HCT116 (cell line): ENCODE measurements at regions not wholly inside any gene's neighbourhood (a gene's known extent, or its start where the extent isn't known, plus 50 kb on each side); places are given as distances from the start of the nearest gene placed in this dataset.

ENCODE experiments used
- ATAC-seq: fragments of 200-7000 bp; cut with Tn5 transposase; 2 replicates; pipeline ENCODE4 v1.9.1; 2020; ENCODE audit warnings: mild to moderate bottlenecking, moderate library complexity
- BruUV-seq: library from RNA; stranded (reverse); fragments of 400-500 nt; replicated peaks from 2 replicates; lab custom pipeline; 2021; lab: Mats Ljungman, UMichigan
- CTCF ChIA-PET: fragments of 300-600 bp; sonication (Branson Sonifier 250); formaldehyde crosslinking; loops from one replicate; lab custom pipeline; 2021; ENCODE audit warnings: antibody characterized with exemption; lab: Charles Lee
- POLR2A ChIA-PET: fragments of 300-600, 350-600 bp; sonication (Branson Sonifier 250); formaldehyde crosslinking; loops from one replicate; lab custom pipeline; 2021; ENCODE audit warnings: antibody characterized with exemption; lab: Charles Lee
- RAD21 ChIA-PET, 2 experiments: fragments of 300-600 bp; sonication (Branson Sonifier 250); formaldehyde crosslinking; loops; one replicate each; lab custom pipeline; 2023; ENCODE audit warnings: low total read pairs in 2 of 2; ENCODE audit not compliant: uncharacterized antibody in 2 of 2, unreplicated experiment in 2 of 2, low non-redundant PET in 1 of 2; lab: Charles Lee
- DNase-seq: peaks from one replicate; pipeline ENCODE4 v3.0.0-alpha.2; 2010; ENCODE audit warnings: low read depth, low spot score
- H2AFZ ChIP-seq: fragments of 200-600 bp; shearing (Covaris generic), sonication (generic); 2 replicates; pipeline ENCODE4 v1.6.1; 2017; ENCODE audit warnings: low read depth, mixed run types, mixed read lengths, antibody characterized with exemption, low read length; ENCODE audit not compliant: poor library complexity, severe bottlenecking
- H3K27ac ChIP-seq: 2 replicates; pipeline ENCODE4 v1.5.1; 2012; ENCODE audit warnings: low read depth, low read length
- H3K27me3 ChIP-seq: fragments of 200-600 bp; sonication (generic); 2 replicates; pipeline ENCODE4 v1.6.1; 2016; ENCODE audit warnings: mixed run types, low read length, mixed read lengths; ENCODE audit not compliant: insufficient read depth
- H3K36me3 ChIP-seq, 2 experiments: fragments of 200-500 bp in 1 of 2; fragments of 200-600 bp in 1 of 2; sonication (Bioruptor generic) in 1 of 2; sonication (generic) in 1 of 2; 2 replicates each; pipeline versions ENCODE4 v1.5.1 to v1.6.1; 2014 to 2016; ENCODE audit warnings: low read length in 2 of 2, inconsistent platforms in 1 of 2, mixed read lengths in 1 of 2, mixed run types in 1 of 2; ENCODE audit not compliant: insufficient read depth in 2 of 2, control insufficient read depth in 1 of 2
- H3K4me1 ChIP-seq, 2 experiments: fragments of 200-600 bp in 1 of 2; sonication (generic) in 1 of 2; 2 replicates each; pipeline versions ENCODE4 v1.5.1 to v1.6.1; 2012 to 2017; ENCODE audit warnings: low read length in 2 of 2, inconsistent platforms in 1 of 2, mild to moderate bottlenecking in 1 of 2, mixed read lengths in 1 of 2, mixed run types in 1 of 2, moderate library complexity in 1 of 2; ENCODE audit not compliant: insufficient read depth in 2 of 2, control insufficient read depth in 1 of 2
- H3K4me2 ChIP-seq: fragments of 200-600 bp; sonication (generic); 2 replicates; pipeline ENCODE4 v1.6.1; 2017; ENCODE audit warnings: mixed run types, low read length, mixed read lengths
- H3K4me3 ChIP-seq, 2 experiments: fragments of 200-600 bp in 1 of 2; sonication (generic) in 1 of 2; replicated peaks in 1 of 2; 2 replicates each; pipeline ENCODE4 v1.5.1; 2011 to 2016; ENCODE audit warnings: low read length in 2 of 2, control low read depth in 1 of 2, low read depth in 1 of 2, mild to moderate bottlenecking in 1 of 2, mixed read lengths in 1 of 2, mixed run types in 1 of 2
- H3K79me2 ChIP-seq: fragments of 200-600 bp; sonication (generic); 2 replicates; pipeline ENCODE4 v1.6.1; 2017; ENCODE audit warnings: mild to moderate bottlenecking, mixed run types, low read length, moderate library complexity, mixed read lengths; ENCODE audit not compliant: insufficient read depth
- H3K9ac ChIP-seq: fragments of 200-600 bp; sonication (generic); 2 replicates; pipeline ENCODE4 v1.6.1; 2016; ENCODE audit warnings: low read length, mixed read lengths
- H3K9me2 ChIP-seq: fragments of 200-600 bp; sonication (generic), shearing (Covaris generic); 2 replicates; pipeline ENCODE4 v1.6.1; 2017; ENCODE audit warnings: mixed run types, mild to moderate bottlenecking, moderate library complexity; ENCODE audit not compliant: insufficient read depth
- H3K9me3 ChIP-seq, 2 experiments: fragments of 200-500 bp in 1 of 2; fragments of 200-600 bp in 1 of 2; sonication (Bioruptor generic) in 1 of 2; sonication (generic) in 1 of 2; 2 replicates each; pipeline ENCODE4 v1.6.1; 2014 to 2017; ENCODE audit warnings: low read length in 2 of 2, mixed read lengths in 2 of 2, inconsistent platforms in 1 of 2, low read depth in 1 of 2, mild to moderate bottlenecking in 1 of 2, mixed run types in 1 of 2, moderate library complexity in 1 of 2; ENCODE audit not compliant: control insufficient read depth in 1 of 2, insufficient read depth in 1 of 2
- H4K20me1 ChIP-seq: fragments of 200-600 bp; sonication (generic), shearing (Covaris generic); 2 replicates; pipeline ENCODE4 v1.6.1; 2017; ENCODE audit warnings: mixed run types, mild to moderate bottlenecking, moderate library complexity; ENCODE audit not compliant: insufficient read depth
- ATF3 ChIP-seq: IDR thresholded peaks from 2 replicates; pipeline ENCODE4 v1.6.1; 2012
- CBX3 ChIP-seq: IDR thresholded peaks from 2 replicates; pipeline ENCODE4 v1.6.1; 2012; ENCODE audit warnings: low read depth
- CEBPB ChIP-seq: IDR thresholded peaks from 2 replicates; pipeline ENCODE4 v1.6.1; 2012; ENCODE audit warnings: low read depth
- ELF1 ChIP-seq: IDR thresholded peaks from 2 replicates; pipeline ENCODE4 v1.6.1; 2012; ENCODE audit warnings: low read depth, borderline replicate concordance
- EZH2 ChIP-seq: fragments of 200-600 bp; sonication (generic); IDR thresholded peaks from 2 replicates; pipeline ENCODE4 v1.6.1; 2017; ENCODE audit warnings: antibody characterized with exemption, mixed run types
- FOSL1 ChIP-seq: IDR thresholded peaks from 2 replicates; pipeline ENCODE4 v1.6.1; 2012; ENCODE audit warnings: low read depth
- MAX ChIP-seq: IDR thresholded peaks from 2 replicates; pipeline ENCODE4 v1.6.1; 2012
- POLR2AphosphoS5 ChIP-seq: IDR thresholded peaks from 2 replicates; pipeline ENCODE4 v1.6.1; 2011; ENCODE audit warnings: mild to moderate bottlenecking, low read depth, low read length, moderate library complexity
- SIN3A ChIP-seq: IDR thresholded peaks from 2 replicates; pipeline ENCODE4 v1.6.1; 2012; ENCODE audit warnings: low read depth
- TCF7L2 ChIP-seq: IDR thresholded peaks from 2 replicates; pipeline ENCODE4 v1.7.0; 2011; ENCODE audit warnings: borderline replicate concordance, inconsistent platforms; ENCODE audit not compliant: insufficient read depth, insufficient read length; ENCODE audit errors: extremely low read depth
- YY1 ChIP-seq: IDR thresholded peaks from 2 replicates; pipeline ENCODE4 v1.6.1; 2011; ENCODE audit warnings: low read length, low read depth, moderate library complexity, mild to moderate bottlenecking; ENCODE audit not compliant: insufficient replicate concordance; ENCODE audit errors: extremely low read depth
- ZFX ChIP-seq: fragments of 450-650 bp; IDR thresholded peaks from 2 replicates; pipeline ENCODE4 v1.6.1; 2017
- ZNF274 ChIP-seq: fragments of 200-500 bp; sonication (Bioruptor generic); IDR thresholded peaks from 2 replicates; pipeline ENCODE4 v1.6.1; 2014; ENCODE audit warnings: mild to moderate bottlenecking, low read depth, low read length, inconsistent platforms
- intact Hi-C: fragments of 100-400 bp; cut with micrococcal nuclease; formaldehyde crosslinking; loops from 2 replicates; pipeline ENCODE4 v1.10.0; 2022
- TF ChIP-seq, protein P1 (sequence below): IDR thresholded peaks from 2 replicates; pipeline ENCODE4 v1.6.1; 2011; ENCODE audit warnings: mild to moderate bottlenecking, low read length, moderate library complexity; ENCODE audit not compliant: insufficient replicate concordance; ENCODE audit errors: extremely low read depth

- Histone ChIP-seq H3K4me2 (peak overlapping the region; percentile 62), H2AFZ (peak overlapping the region; percentile 56), H3K9ac (no peak overlapping the region), H3K4me3 (no peak overlapping the region), H3K4me1 (peaks cover 3 to 30% of the 10 kb centered on the region in 2 experiments; a peak in 3 of 4 replicates), H3K27me3 (no peaks in the 10 kb centered on the region)
- intact Hi-C loops, result no loop called here
- no TSS peak for BruUV-seq
- DNase-seq, result no peak
- POLR2A ChIA-PET, result no interaction called here
- TF ChIP-seq MAX, result no peak
- no peak for TF ChIP-seq FOSL1
- TF ChIP-seq, all 23 proteins: peak for 0
- no peaks in the 10 kb centered on the region for H3K79me2 ChIP-seq
- no peaks in the 10 kb centered on the region for H4K20me1 ChIP-seq
- no peak overlapping the region for H3K27ac ChIP-seq
- ATAC-seq, result peak; percentile 20; the same call in 1 of the 2 replicates
- H3K36me3 ChIP-seq, result no peaks in the 10 kb centered on the region
- ChIA-PET CTCF (no interaction called here), RAD21 (no interaction called here)
- no peaks in the 10 kb centered on the region for H3K9me3 ChIP-seq
- no peaks in the 10 kb centered on the region for H3K9me2 ChIP-seq
These were observed 245.6 kb downstream of the SIPA1L2 start for GRCh38 chr1:232384171-232384883.

GRCh38 chr1:232383455-232384123 is 246.3 kb downstream of the SIPA1L2 start:
- intact Hi-C loops, result no loop called here
- peak overlapping the region in 1 of 2 experiments; percentile 29; a peak in 1 of 4 replicates for H3K4me3 ChIP-seq
- H3K27ac ChIP-seq, result no peak overlapping the region
- BruUV-seq, result no TSS peak
- ChIA-PET CTCF (no interaction called here), RAD21 (no interaction called here), POLR2A (no interaction called here)
- no peaks in the 10 kb centered on the region for H3K27me3 ChIP-seq
- H4K20me1 ChIP-seq, result no peaks in the 10 kb centered on the region
- H3K36me3 ChIP-seq, result no peaks in the 10 kb centered on the region
- no peaks in the 10 kb centered on the region for H3K9me2 ChIP-seq
- H3K4me1 ChIP-seq, result peaks cover 3 to 33% of the 10 kb centered on the region in 2 experiments; a peak in 3 of 4 replicates
- peak overlapping the region; percentile 62 for H3K4me2 ChIP-seq
- DNase-seq, result peak; percentile 22
- ATAC-seq, result peak; percentile 67
- peak overlapping the region; percentile 56 for H2AFZ ChIP-seq
- H3K9me3 ChIP-seq, result no peaks in the 10 kb centered on the region
- no peak overlapping the region for H3K9ac ChIP-seq
- no peaks in the 10 kb centered on the region for H3K79me2 ChIP-seq
- no peak for TF ChIP-seq SIN3A
- TF ChIP-seq YY1, result no peak
- TF ChIP-seq ELF1, result no peak
- TF ChIP-seq MAX, result no peak
- no peak for TF ChIP-seq TCF7L2
- peak; percentile 30; the same call in 1 of the 2 replicates for TF ChIP-seq POLR2AphosphoS5
- no peak for TF ChIP-seq CEBPB
- no peak for TF ChIP-seq ZNF274
- TF ChIP-seq, protein P1, sequence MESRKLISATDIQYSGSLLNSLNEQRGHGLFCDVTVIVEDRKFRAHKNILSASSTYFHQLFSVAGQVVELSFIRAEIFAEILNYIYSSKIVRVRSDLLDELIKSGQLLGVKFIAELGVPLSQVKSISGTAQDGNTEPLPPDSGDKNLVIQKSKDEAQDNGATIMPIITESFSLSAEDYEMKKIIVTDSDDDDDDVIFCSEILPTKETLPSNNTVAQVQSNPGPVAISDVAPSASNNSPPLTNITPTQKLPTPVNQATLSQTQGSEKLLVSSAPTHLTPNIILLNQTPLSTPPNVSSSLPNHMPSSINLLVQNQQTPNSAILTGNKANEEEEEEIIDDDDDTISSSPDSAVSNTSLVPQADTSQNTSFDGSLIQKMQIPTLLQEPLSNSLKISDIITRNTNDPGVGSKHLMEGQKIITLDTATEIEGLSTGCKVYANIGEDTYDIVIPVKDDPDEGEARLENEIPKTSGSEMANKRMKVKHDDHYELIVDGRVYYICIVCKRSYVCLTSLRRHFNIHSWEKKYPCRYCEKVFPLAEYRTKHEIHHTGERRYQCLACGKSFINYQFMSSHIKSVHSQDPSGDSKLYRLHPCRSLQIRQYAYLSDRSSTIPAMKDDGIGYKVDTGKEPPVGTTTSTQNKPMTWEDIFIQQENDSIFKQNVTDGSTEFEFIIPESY, result no peak
- no peak for TF ChIP-seq ZFX
- TF ChIP-seq ATF3, result no peak
- TF ChIP-seq EZH2, result no peak
- TF ChIP-seq CBX3, result no peak
- peak; percentile 31; the same call in 1 of the 2 replicates for TF ChIP-seq FOSL1
